C4-2B (cell line): ENCODE measurements at regions not wholly inside any gene's neighbourhood (a gene's known extent, or its start where the extent isn't known, plus 50 kb on each side); places are given as distances from the start of the nearest gene placed in this dataset.
"Not testable (repeated sequence)": the region's sequence is repeated elsewhere in the genome, so short reads cannot be mapped to it uniquely, and the experiment has no call there.

Experiments
- H3K27ac ChIP-seq: fragments of 450-650 bp; 2 replicates; pipeline ENCODE4 v1.5.1; 2017
- CTCF ChIP-seq: fragments of 450-650 bp; conservative IDR thresholded peaks from 2 replicates; pipeline ENCODE4 v1.5.1; 2017; ENCODE audit warnings: mild to moderate bottlenecking
- ZFX ChIP-seq: fragments of 450-650 bp; IDR thresholded peaks from 2 replicates; pipeline ENCODE4 v1.6.1; 2017

GRCh38 chr1:74842726-74843125, 109.8 kb downstream of the TYW3 start:
- TF ChIP-seq ZFX: no peak
- no peak for TF ChIP-seq CTCF
- H3K27ac ChIP-seq: no peak overlapping the region

- no peak overlapping the region for H3K27ac ChIP-seq
- TF ChIP-seq CTCF (no peak), ZFX (no peak)
These were observed 114.8 kb downstream of the TYW3 start for GRCh38 chr1:74847715-74848114.

- no peak overlapping the region for H3K27ac ChIP-seq
- TF ChIP-seq ZFX: no peak
- no peak for TF ChIP-seq CTCF
These were observed 120.8 kb downstream of the TYW3 start for GRCh38 chr1:74853756-74854155.

GRCh38 chr1:74856174-74856573, 123.2 kb downstream of the TYW3 start:
- TF ChIP-seq CTCF (no peak), ZFX (no peak)
- no peak overlapping the region for H3K27ac ChIP-seq

GRCh38 chr1:74857676-74858075, 124.7 kb downstream of the TYW3 start:
- TF ChIP-seq CTCF (no peak), ZFX (no peak)

GRCh38 chr1:74858136-74858535, 125.2 kb downstream of the TYW3 start:
- TF ChIP-seq ZFX: no peak
- no peak for TF ChIP-seq CTCF
- H3K27ac ChIP-seq: no peak overlapping the region

More at GRCh38 chr1:74857676-74858075, 124.7 kb downstream of the TYW3 start:
- no peak overlapping the region for H3K27ac ChIP-seq

GRCh38 chr1:74861867-74862266, 128.9 kb downstream of the TYW3 start:
- TF ChIP-seq ZFX (no peak), CTCF (no peak)

GRCh38 chr1:74869702-74870101, 136.8 kb downstream of the TYW3 start:
- H3K27ac ChIP-seq: no peak overlapping the region
- TF ChIP-seq CTCF (no peak), ZFX (no peak)

More at GRCh38 chr1:74861867-74862266, 128.9 kb downstream of the TYW3 start:
- H3K27ac ChIP-seq: no peak overlapping the region

GRCh38 chr1:74877366-74877765, 144.4 kb downstream of the TYW3 start:
- not testable (repeated sequence) for H3K27ac ChIP-seq
